Embryonic facial prominence (tissue), 1 donor: ENCODE measurements at regions not wholly inside any gene's neighbourhood (a gene's known extent, or its start where the extent isn't known, plus 50 kb on each side); places are given as distances from the start of the nearest gene placed in this dataset.
"Not testable (repeated sequence)": the region's sequence is repeated elsewhere in the genome, so short reads cannot be mapped to it uniquely, and the experiment has no call there.

Experiments used
- DNase-seq: peaks from one replicate; pipeline ENCODE4 v3.0.0-alpha.2; 2016; ENCODE audit errors: extremely low spot score

- no peak for DNase-seq
Measured at GRCh38 chr2:175829741-175830140, 172.3 kb downstream of the LNPK start.

- DNase-seq, result no peak
Measured at GRCh38 chr2:175827856-175828255, 174.2 kb downstream of the LNPK start.

- no peak for DNase-seq
Measured at GRCh38 chr2:175824243-175824642, 177.8 kb downstream of the LNPK start.

- no peak for DNase-seq
Measured at GRCh38 chr2:175823707-175824073, 178.4 kb downstream of the LNPK start.

- no peak for DNase-seq
Measured at GRCh38 chr2:175823002-175823706, 178.9 kb downstream of the LNPK start.

- no peak for DNase-seq
Measured at GRCh38 chr2:175817221-175817620, 184.8 kb downstream of the LNPK start.

GRCh38 chr2:175815537-175815936 is 186.5 kb downstream of the LNPK start:
- no peak for DNase-seq

GRCh38 chr2:175811971-175812370 is 190.1 kb downstream of the LNPK start:
- DNase-seq, result no peak

GRCh38 chr2:175808858-175809257 is 193.2 kb downstream of the LNPK start:
- DNase-seq, result no peak

- DNase-seq, result no peak
Measured at GRCh38 chr2:175808078-175808477, 194.0 kb downstream of the LNPK start.

- DNase-seq, result no peak
Measured at GRCh38 chr2:175807031-175807873, 194.8 kb downstream of the LNPK start.

- no peak for DNase-seq
Measured at GRCh38 chr2:175806570-175806969, 195.5 kb downstream of the LNPK start.

GRCh38 chr2:175806125-175806490 is 196.0 kb downstream of the LNPK start:
- no peak for DNase-seq

GRCh38 chr2:175805442-175806124 is 196.5 kb downstream of the LNPK start:
- no peak for DNase-seq

- no peak for DNase-seq
Measured at GRCh38 chr2:175804122-175804521, 197.9 kb downstream of the LNPK start.

GRCh38 chr2:175796422-175796821 is 205.6 kb downstream of the LNPK start:
- DNase-seq, result not testable (repeated sequence)

- DNase-seq, result no peak
Measured at GRCh38 chr2:175793648-175794047, 208.4 kb downstream of the LNPK start.

- DNase-seq, result no peak
Measured at GRCh38 chr2:175792881-175793280, 209.2 kb downstream of the LNPK start.

- DNase-seq, result no peak
Measured at GRCh38 chr2:175792199-175792598, 209.9 kb downstream of the LNPK start.

GRCh38 chr2:175786471-175787124 is 215.5 kb downstream of the LNPK start:
- no peak for DNase-seq

- DNase-seq, result not testable (repeated sequence)
Measured at GRCh38 chr2:175777337-175777736, 224.7 kb downstream of the LNPK start.

- no peak for DNase-seq
Measured at GRCh38 chr2:175769200-175769599, 232.9 kb downstream of the LNPK start.
